ENCODE measurements at regions not wholly inside any gene's neighbourhood (a gene's known extent, or its start where the extent isn't known, plus 50 kb on each side); places are given as distances from the start of the nearest gene placed in this dataset.

GRCh38 chr10:92757066-92757710 lies 67.4 kb downstream of the HHEX start:
- TF ChIP-seq CTCF (IDR thresholded peaks at IDR 0.05; ENCODE audit: low read length) (peak; percentile 38), EZH2 (optimal IDR thresholded peaks at IDR 0.05; ENCODE audit: low read depth, low read length) (no peak), EZH2phosphoT487 (IDR thresholded peaks at IDR 0.05; ENCODE audit: low read length) (no peak)

Data from MM.1S (cell line).